Endothelial cell of umbilical vein (primary cell): ENCODE measurements at regions not wholly inside any gene's neighbourhood (a gene's known extent, or its start where the extent isn't known, plus 50 kb on each side); places are given as distances from the start of the nearest gene placed in this dataset.

Experiments used
- JUN ChIP-seq: IDR thresholded peaks from 2 replicates; pipeline ENCODE4 v1.6.1; 2011; ENCODE audit warnings: borderline replicate concordance, low read depth; ENCODE audit not compliant: insufficient read length, insufficient read depth
- POLR2A ChIP-seq: IDR thresholded peaks from 2 replicates; pipeline ENCODE4 v1.6.1; 2012; ENCODE audit warnings: low read depth, mild to moderate bottlenecking, control low read depth, low read length
- POLR2AphosphoS5 ChIP-seq: IDR thresholded peaks from 2 replicates; pipeline ENCODE4 v1.6.1; 2012; ENCODE audit warnings: low read depth, mild to moderate bottlenecking, control low read depth, low read length, moderate library complexity; ENCODE audit not compliant: insufficient read depth
- TF ChIP-seq, protein P1 (sequence below), 2 donors: IDR thresholded peaks; 1 replicate in 1 of 2; 2 replicates in 1 of 2; pipeline ENCODE4 v1.5.1; 2011; ENCODE audit warnings: low read length in 2 of 2, mild to moderate bottlenecking in 2 of 2, moderate library complexity in 2 of 2, control low read depth in 1 of 2, inconsistent platforms in 1 of 2, low read depth in 1 of 2; ENCODE audit not compliant: insufficient read depth in 1 of 2; ENCODE audit errors: extremely low read depth in 1 of 2

DNA sequence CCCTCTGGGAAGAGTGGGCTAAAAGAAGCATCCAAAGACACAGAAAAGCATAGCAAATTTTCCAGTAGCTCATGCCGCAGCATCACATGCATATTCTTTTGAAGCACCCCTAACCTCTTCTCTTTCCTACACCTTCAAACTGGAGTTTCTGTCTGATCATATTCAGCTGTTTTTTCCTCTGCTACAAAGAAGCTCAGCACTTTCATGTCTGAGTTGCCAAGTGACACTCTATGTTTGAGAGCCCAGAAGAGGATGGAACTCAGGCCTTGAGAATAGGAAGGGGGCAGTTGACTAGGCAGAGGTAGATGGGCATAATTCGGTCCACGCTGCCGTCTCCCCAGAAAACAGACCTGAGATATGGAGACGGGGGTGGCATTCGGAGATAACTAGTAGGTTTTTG lies 489.6 kb upstream of the NR2F2 start:
- TF ChIP-seq, protein P1, sequence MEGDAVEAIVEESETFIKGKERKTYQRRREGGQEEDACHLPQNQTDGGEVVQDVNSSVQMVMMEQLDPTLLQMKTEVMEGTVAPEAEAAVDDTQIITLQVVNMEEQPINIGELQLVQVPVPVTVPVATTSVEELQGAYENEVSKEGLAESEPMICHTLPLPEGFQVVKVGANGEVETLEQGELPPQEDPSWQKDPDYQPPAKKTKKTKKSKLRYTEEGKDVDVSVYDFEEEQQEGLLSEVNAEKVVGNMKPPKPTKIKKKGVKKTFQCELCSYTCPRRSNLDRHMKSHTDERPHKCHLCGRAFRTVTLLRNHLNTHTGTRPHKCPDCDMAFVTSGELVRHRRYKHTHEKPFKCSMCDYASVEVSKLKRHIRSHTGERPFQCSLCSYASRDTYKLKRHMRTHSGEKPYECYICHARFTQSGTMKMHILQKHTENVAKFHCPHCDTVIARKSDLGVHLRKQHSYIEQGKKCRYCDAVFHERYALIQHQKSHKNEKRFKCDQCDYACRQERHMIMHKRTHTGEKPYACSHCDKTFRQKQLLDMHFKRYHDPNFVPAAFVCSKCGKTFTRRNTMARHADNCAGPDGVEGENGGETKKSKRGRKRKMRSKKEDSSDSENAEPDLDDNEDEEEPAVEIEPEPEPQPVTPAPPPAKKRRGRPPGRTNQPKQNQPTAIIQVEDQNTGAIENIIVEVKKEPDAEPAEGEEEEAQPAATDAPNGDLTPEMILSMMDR (IDR thresholded peaks at IDR 0.05; ENCODE audit: extremely low read depth in 1 of 2, insufficient read depth in 1 of 2, low read depth in 1 of 2, low read length in 2 of 2) = no peak
- TF ChIP-seq POLR2AphosphoS5 = no peak
- TF ChIP-seq POLR2A = no peak
- TF ChIP-seq JUN = no peak
